ENCODE measurements at regions not wholly inside any gene's neighbourhood (a gene's known extent, or its start where the extent isn't known, plus 50 kb on each side); places are given as distances from the start of the nearest gene placed in this dataset.

- TF ChIP-seq CTCF (IDR thresholded peaks at IDR 0.05; ENCODE audit: insufficient read depth in 1 of 2, low read depth in 1 of 2, low read length in 1 of 2, severe bottlenecking in 1 of 2, unreplicated experiment in 1 of 2) = no peak
These were observed 622.3 kb upstream of the CADM1 start for GRCh38 chr11:116126562-116126961.

GRCh38 chr11:116124922-116125714 lies 620.9 kb upstream of the CADM1 start:
- H3K4me3 Mint-ChIP-seq (ENCODE audit: unreplicated experiment) = no peak overlapping the region
- TF ChIP-seq CTCF (IDR thresholded peaks at IDR 0.05; ENCODE audit: insufficient read depth in 1 of 2, low read depth in 1 of 2, low read length in 1 of 2, severe bottlenecking in 1 of 2, unreplicated experiment in 1 of 2) = no peak
- no peaks in the 10 kb centered on the region for H3K36me3 Mint-ChIP-seq (ENCODE audit: insufficient read depth, unreplicated experiment)
- H3K4me1 ChIP-seq = no peaks in the 10 kb centered on the region
- H3K4me1 Mint-ChIP-seq (ENCODE audit: low read depth, unreplicated experiment) = no peaks in the 10 kb centered on the region
- intact Hi-C loops (cut with micrococcal nuclease; ENCODE audit: unreplicated experiment) = no loop called here
- no peaks in the 10 kb centered on the region for H3K36me3 ChIP-seq (ENCODE audit: control insufficient read depth, insufficient read depth, low read length)
- H3K4me3 ChIP-seq (ENCODE audit: low read depth, low read length) = no peak overlapping the region
- DNase-seq = no peak
- ChIA-PET POLR2A (no interaction called here), CTCF (interaction anchor here (0.6 kb wide), 1 partner anchor 8 kb away, joined by 3 read pairs; no protein-coding TSS in a partner anchor)
- no peaks in the 10 kb centered on the region for H3K9me3 ChIP-seq
- H3K27ac Mint-ChIP-seq (ENCODE audit: unreplicated experiment) = no peak overlapping the region
- peaks cover 13% of the 10 kb centered on the region for H3K27me3 Mint-ChIP-seq (ENCODE audit: insufficient read depth, unreplicated experiment)
- H3K9me3 Mint-ChIP-seq (ENCODE audit: unreplicated experiment) = no peaks in the 10 kb centered on the region
- no peaks in the 10 kb centered on the region for H3K27me3 ChIP-seq (replicated peaks; ENCODE audit: control insufficient read depth, insufficient read depth, low read length)
- no TSS peak for BruUV-seq (replicated peaks)

More at GRCh38 chr11:116126562-116126961, 622.3 kb upstream of the CADM1 start:
- Histone ChIP-seq H3K27me3 (replicated peaks; ENCODE audit: control insufficient read depth, insufficient read depth, low read length) (no peaks in the 10 kb centered on the region), H3K4me1 (no peaks in the 10 kb centered on the region; the same call in 1 of the 2 replicates), H3K36me3 (ENCODE audit: control insufficient read depth, insufficient read depth, low read length) (no peaks in the 10 kb centered on the region), H3K9me3 (no peaks in the 10 kb centered on the region), H3K4me3 (ENCODE audit: low read depth, low read length) (no peak overlapping the region)
- H3K4me1 Mint-ChIP-seq (ENCODE audit: low read depth, unreplicated experiment) = peaks cover 7% of the 10 kb centered on the region
- no peak overlapping the region for H3K4me3 Mint-ChIP-seq (ENCODE audit: unreplicated experiment)
- ChIA-PET CTCF (no interaction called here), POLR2A (interaction anchor here (0.5 kb wide), 1 partner anchor 657 kb away, joined by 7 read pairs; no protein-coding TSS in a partner anchor)
- H3K27me3 Mint-ChIP-seq (ENCODE audit: insufficient read depth, unreplicated experiment) = peaks cover 13% of the 10 kb centered on the region
- no peak overlapping the region for H3K27ac Mint-ChIP-seq (ENCODE audit: unreplicated experiment)
- no peak for DNase-seq
- H3K9me3 Mint-ChIP-seq (ENCODE audit: unreplicated experiment) = no peaks in the 10 kb centered on the region
- no peaks in the 10 kb centered on the region for H3K36me3 Mint-ChIP-seq (ENCODE audit: insufficient read depth, unreplicated experiment)
- intact Hi-C loops (cut with micrococcal nuclease; ENCODE audit: unreplicated experiment) = no loop called here
- BruUV-seq (replicated peaks) = no TSS peak

- Histone ChIP-seq H3K9me3 (no peaks in the 10 kb centered on the region), H3K4me3 (ENCODE audit: low read depth, low read length) (no peak overlapping the region), H3K36me3 (ENCODE audit: control insufficient read depth, insufficient read depth, low read length) (no peaks in the 10 kb centered on the region), H3K27me3 (replicated peaks; ENCODE audit: control insufficient read depth, insufficient read depth, low read length) (0 out of 2 replicates have a peak, but pooled peaks cover under 1% of the 10 kb centered on the region), H3K4me1 (no peaks in the 10 kb centered on the region)
- Mint-ChIP-seq H3K9me3 (ENCODE audit: unreplicated experiment) (no peaks in the 10 kb centered on the region), H3K4me3 (ENCODE audit: unreplicated experiment) (no peak overlapping the region), H3K27ac (ENCODE audit: unreplicated experiment) (no peak overlapping the region), H3K4me1 (ENCODE audit: low read depth, unreplicated experiment) (no peaks in the 10 kb centered on the region), H3K27me3 (ENCODE audit: insufficient read depth, unreplicated experiment) (peaks cover 19% of the 10 kb centered on the region), H3K36me3 (ENCODE audit: insufficient read depth, unreplicated experiment) (no peaks in the 10 kb centered on the region)
- ChIA-PET CTCF (no interaction called here), POLR2A (no interaction called here)
- intact Hi-C loops (cut with micrococcal nuclease; ENCODE audit: unreplicated experiment) = no loop called here
- DNase-seq = no peak
- TF ChIP-seq CTCF (IDR thresholded peaks at IDR 0.05; ENCODE audit: insufficient read depth in 1 of 2, low read depth in 1 of 2, low read length in 1 of 2, severe bottlenecking in 1 of 2, unreplicated experiment in 1 of 2) = no peak
- no TSS peak for BruUV-seq (replicated peaks)
These were observed 619.5 kb upstream of the CADM1 start for GRCh38 chr11:116123739-116124138.

Measured in Caco-2 (cell line).